Activated CD4-positive, CD25-positive, alpha-beta regulatory T cell treated with anti-CD3 and anti-CD28 coated beads, Interleukin-2, amount 50 U/mL, for 72 hours (primary cell): ENCODE measurements at regions not wholly inside any gene's neighbourhood (a gene's known extent, or its start where the extent isn't known, plus 50 kb on each side); places are given as distances from the start of the nearest gene placed in this dataset.

Experiments
- DNase-seq: peaks from one replicate; pipeline ENCODE4 v3.0.0; 2021

GRCh38 chr14:48546996-48547395, 871.6 kb upstream of the MDGA2 start:
- no peak for DNase-seq

GRCh38 chr14:48537600-48537999, 862.2 kb upstream of the MDGA2 start:
- DNase-seq: no peak

GRCh38 chr14:48536318-48536717, 860.9 kb upstream of the MDGA2 start:
- DNase-seq: no peak

GRCh38 chr14:48527832-48528231, 852.4 kb upstream of the MDGA2 start:
- DNase-seq: no peak

- no peak for DNase-seq
Observed at GRCh38 chr14:48526307-48526706, 850.9 kb upstream of the MDGA2 start.

GRCh38 chr14:48504921-48505320, 829.5 kb upstream of the MDGA2 start:
- DNase-seq: no peak

DNA sequence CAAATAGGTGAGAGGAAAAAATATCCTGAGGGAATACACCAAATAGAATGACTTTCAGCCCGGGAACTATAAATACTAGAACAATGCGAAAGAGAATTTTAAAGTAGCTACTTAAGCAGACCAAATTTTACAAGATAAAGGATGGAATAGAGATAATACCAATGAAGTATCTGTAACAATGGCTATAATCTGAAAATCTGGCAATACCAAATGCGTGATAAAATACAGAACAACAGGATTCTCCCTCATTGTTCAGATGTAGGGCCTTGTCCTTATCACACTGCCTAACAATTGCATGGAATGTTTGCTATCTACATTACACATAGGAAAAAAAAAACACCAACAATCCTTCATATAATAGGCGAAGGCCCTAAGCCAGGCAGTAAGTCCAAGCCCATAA, 815.4 kb upstream of the MDGA2 start:
- DNase-seq: no peak

- DNase-seq: no peak
Observed at GRCh38 chr14:48473944-48474343, 798.5 kb upstream of the MDGA2 start.

DNA sequence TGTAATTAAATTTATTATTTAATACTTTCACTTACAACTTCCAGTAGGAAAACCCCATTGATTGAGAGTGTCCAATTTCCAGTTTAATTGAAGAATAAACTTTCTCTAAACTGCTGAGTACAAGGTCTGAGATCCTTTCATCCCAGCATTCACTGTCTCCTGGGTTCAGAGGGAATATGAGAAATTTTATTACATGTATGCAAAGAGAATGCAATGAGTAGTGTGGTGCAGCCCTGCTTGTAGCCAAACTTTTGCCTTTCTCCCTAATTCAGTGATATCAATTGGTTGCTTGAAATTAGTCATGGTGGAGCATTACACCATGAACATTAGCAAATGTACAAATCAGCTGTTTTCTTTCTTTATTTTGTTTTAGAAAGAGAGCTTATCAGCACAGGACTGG, 780.6 kb upstream of the MDGA2 start:
- DNase-seq: no peak

- no peak for DNase-seq
Observed at GRCh38 chr14:48454887-48455286, 779.5 kb upstream of the MDGA2 start.

- DNase-seq: no peak
Observed at GRCh38 chr14:48452437-48452995, 777.1 kb upstream of the MDGA2 start.

- DNase-seq: no peak
Observed at GRCh38 chr14:48435221-48435620, 759.8 kb upstream of the MDGA2 start.

- no peak for DNase-seq
Observed at GRCh38 chr14:48430805-48431204, 755.4 kb upstream of the MDGA2 start.

- DNase-seq: no peak
Observed at GRCh38 chr14:48429512-48429911, 754.1 kb upstream of the MDGA2 start.

DNA sequence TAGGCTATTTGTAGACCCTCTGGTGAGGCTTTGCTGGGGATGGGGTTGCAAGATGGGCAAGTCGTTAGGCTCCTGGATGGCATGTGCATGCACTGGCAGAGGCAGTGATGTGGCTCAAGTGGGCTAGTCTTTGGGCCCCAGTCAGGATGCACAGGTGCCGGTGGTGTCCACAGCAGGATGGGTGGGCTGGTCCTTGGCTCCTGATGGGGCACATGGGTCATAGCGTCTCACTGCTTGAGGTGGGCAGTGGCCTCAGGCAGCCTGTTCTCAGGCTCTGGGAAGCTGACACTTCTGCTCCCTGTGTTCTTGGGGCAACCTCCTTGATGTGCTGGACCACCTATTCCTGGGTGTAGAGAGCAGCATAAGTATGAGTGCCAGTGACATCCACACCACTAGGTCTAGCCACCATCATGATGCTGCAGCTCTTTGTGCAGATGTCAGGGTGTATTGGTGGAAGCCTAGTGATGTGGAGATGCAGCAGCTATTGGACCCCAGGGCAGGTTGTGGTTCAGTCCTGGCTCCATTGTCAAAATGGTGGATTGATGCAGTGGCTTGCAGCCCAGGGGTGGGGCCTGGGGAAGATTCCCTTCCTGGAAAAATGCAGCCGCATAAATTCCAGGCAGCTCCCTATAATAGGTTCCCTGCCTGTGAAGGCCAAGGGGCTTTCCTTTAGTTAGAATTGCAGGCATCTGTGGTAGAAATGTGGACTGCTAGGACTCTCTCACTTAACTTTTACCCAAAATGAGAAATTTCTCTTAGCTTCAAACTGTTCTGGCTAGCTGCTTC, 742.5 kb upstream of the MDGA2 start:
- no peak for DNase-seq

DNA sequence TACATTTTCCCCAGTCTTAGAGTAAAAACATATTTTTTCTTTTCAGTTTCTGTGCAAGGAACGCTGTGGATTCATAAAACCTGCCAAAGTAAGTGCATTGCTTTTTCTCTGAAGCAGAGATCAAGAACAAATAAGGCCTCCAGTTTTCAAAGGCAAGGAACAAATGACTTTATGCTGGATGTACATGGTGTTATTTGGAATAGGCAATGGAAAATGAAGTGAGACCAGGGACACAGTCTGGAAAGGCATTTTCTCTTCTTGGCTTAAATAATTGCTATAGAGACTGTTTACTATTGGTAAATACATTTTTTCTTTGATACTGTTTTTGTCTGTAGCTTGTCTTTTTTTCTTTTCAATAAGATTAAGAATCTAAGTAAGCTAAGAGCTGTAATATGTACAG, 725.9 kb upstream of the MDGA2 start:
- DNase-seq: no peak

DNA sequence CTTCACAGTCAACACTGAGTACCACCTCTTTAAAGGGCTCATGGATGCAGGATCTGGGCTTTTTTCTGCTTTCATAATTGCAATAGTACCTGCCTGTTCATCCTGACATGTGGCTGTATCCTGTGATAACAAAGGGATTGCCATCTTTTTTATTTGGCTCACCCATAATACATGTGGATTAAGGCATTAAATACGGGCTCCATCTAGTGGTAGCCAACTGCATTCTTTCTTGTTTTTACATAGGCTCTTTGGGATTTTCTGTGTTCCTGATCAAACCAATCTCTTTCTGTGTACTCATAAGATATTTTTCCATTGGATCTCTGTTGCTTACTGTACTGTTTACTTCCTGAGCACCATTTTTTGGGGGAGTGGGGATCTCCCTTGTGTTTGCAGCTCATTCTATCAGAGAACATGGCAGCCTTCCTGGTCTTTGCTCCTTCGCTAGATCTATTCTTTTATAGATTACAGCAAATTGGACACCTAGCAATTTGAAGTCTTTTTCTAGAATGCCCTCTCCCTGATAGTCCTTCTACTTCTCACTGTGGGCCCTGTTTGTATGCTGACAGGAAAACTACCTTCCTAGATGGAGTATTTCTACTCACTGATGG, 723.4 kb upstream of the MDGA2 start:
- DNase-seq: no peak

GRCh38 chr14:48391661-48392060, 716.3 kb upstream of the MDGA2 start:
- no peak for DNase-seq

GRCh38 chr14:48390346-48390745, 714.9 kb upstream of the MDGA2 start:
- no peak for DNase-seq

DNA sequence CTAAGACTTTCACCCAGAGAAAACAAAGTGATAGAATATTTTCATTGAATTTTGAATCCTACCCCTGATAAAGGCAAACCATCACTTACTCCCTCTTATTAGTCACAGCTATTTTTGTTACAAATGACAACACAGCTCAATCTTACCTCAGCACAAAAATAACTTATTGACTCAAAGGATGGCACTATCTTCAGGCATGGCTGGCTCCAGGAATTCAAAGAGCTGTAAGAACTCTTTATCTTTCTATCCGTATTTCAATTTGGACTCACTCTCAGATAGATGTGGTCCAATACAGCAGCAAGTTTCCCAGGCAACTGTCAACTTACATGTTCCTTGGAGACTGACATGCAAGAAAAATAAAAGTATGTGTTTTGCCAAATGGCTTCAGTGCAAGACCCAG, 709.4 kb upstream of the MDGA2 start:
- no peak for DNase-seq

DNA sequence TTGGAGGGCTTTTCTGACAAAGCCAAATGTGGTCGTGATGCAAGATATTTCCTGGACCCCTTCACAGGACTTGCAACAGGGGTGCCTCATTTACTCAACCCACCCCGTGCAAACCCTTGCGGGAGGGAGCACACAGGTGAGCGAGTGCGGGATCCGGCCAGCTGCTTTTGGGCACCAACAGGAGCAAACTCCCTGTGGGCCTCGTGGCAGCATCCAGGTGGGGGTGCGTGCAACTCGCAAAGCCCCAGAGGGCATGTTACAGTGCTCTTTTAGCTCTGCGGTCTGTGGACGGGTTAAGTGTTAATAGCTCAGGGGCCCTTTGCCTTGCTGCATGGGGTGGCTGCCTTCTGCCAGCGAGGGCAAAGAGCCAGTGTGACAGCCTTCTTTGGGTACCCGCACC, 707.6 kb upstream of the MDGA2 start:
- no peak for DNase-seq

GRCh38 chr14:48378541-48378940, 703.1 kb upstream of the MDGA2 start:
- no peak for DNase-seq

DNA sequence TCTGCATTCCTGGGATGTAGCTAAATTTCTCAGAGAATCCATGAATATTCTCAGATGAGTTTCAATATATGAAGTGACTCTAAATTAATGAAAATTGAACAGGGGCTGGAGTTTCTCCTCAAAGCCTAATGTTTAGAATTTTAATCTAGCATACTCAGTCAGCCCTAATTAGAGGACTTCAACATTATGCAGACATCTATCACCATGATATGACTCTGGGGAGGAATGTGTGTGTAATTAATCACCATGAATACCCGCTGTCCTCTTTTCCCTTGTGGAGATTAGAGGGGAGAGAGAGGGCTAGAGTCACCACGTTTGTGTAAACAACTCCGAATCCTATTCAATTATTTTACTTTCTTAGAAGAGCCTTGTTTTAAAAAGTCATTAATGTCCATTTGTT, 698.6 kb upstream of the MDGA2 start:
- DNase-seq: no peak

DNA sequence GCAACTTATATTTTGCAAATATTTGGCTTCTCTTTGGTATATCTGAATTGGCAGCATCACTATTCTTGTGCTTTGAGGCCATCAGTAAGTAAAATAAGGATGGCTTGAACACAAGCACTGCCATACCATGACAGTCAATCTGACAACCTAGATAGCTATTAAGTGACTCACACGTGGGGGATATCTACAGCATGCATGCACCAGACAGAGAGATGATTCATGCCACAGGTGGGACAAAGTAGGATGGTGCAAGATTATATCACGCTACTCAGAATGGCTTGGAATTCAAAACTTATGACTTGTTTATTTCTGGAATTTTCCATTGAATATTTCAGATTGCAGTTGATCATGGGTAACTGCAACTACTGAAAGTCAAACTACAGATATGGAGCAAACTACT, 675.6 kb upstream of the MDGA2 start:
- no peak for DNase-seq

- DNase-seq: no peak
Observed at GRCh38 chr14:48349689-48350088, 674.3 kb upstream of the MDGA2 start.
